H1 (cell line): ENCODE measurements at regions not wholly inside any gene's neighbourhood (a gene's known extent, or its start where the extent isn't known, plus 50 kb on each side); places are given as distances from the start of the nearest gene placed in this dataset.

Experiments used
- SAP30 ChIP-seq: fragments of 300-600 bp; sonication (generic); IDR thresholded peaks from 2 replicates; pipeline ENCODE4 v1.7.1; 2012; ENCODE audit warnings: low read length, moderate library complexity, mild to moderate bottlenecking, inconsistent platforms; ENCODE audit not compliant: insufficient read depth, insufficient replicate concordance
- TF ChIP-seq, protein P1 (sequence below): fragments of 300-600 bp; sonication (generic); IDR thresholded peaks from 2 replicates; pipeline ENCODE4 v1.7.1; 2012; ENCODE audit warnings: low read length, moderate library complexity, mild to moderate bottlenecking, inconsistent platforms; ENCODE audit not compliant: insufficient replicate concordance

DNA sequence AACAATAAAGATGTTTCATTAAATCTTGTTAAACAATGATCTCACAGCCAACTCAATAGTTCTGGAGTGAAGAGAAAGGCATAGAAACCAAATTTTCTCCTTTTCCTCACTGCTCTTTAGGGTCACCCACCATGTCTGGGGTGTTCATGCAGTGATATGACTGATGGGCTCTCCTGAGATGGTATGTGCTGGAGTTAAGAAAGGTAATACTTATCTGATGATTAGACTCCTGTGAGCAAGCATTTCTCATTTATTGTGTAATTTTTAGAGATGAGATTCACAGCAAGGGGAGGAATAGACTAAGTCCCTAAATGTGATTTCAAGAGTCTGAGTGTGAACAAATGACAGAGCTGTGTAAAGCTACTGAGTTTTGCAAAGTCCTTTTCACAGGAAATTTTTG lies 1361.3 kb upstream of the CELF2 start (continued):
- TF ChIP-seq, protein P1, sequence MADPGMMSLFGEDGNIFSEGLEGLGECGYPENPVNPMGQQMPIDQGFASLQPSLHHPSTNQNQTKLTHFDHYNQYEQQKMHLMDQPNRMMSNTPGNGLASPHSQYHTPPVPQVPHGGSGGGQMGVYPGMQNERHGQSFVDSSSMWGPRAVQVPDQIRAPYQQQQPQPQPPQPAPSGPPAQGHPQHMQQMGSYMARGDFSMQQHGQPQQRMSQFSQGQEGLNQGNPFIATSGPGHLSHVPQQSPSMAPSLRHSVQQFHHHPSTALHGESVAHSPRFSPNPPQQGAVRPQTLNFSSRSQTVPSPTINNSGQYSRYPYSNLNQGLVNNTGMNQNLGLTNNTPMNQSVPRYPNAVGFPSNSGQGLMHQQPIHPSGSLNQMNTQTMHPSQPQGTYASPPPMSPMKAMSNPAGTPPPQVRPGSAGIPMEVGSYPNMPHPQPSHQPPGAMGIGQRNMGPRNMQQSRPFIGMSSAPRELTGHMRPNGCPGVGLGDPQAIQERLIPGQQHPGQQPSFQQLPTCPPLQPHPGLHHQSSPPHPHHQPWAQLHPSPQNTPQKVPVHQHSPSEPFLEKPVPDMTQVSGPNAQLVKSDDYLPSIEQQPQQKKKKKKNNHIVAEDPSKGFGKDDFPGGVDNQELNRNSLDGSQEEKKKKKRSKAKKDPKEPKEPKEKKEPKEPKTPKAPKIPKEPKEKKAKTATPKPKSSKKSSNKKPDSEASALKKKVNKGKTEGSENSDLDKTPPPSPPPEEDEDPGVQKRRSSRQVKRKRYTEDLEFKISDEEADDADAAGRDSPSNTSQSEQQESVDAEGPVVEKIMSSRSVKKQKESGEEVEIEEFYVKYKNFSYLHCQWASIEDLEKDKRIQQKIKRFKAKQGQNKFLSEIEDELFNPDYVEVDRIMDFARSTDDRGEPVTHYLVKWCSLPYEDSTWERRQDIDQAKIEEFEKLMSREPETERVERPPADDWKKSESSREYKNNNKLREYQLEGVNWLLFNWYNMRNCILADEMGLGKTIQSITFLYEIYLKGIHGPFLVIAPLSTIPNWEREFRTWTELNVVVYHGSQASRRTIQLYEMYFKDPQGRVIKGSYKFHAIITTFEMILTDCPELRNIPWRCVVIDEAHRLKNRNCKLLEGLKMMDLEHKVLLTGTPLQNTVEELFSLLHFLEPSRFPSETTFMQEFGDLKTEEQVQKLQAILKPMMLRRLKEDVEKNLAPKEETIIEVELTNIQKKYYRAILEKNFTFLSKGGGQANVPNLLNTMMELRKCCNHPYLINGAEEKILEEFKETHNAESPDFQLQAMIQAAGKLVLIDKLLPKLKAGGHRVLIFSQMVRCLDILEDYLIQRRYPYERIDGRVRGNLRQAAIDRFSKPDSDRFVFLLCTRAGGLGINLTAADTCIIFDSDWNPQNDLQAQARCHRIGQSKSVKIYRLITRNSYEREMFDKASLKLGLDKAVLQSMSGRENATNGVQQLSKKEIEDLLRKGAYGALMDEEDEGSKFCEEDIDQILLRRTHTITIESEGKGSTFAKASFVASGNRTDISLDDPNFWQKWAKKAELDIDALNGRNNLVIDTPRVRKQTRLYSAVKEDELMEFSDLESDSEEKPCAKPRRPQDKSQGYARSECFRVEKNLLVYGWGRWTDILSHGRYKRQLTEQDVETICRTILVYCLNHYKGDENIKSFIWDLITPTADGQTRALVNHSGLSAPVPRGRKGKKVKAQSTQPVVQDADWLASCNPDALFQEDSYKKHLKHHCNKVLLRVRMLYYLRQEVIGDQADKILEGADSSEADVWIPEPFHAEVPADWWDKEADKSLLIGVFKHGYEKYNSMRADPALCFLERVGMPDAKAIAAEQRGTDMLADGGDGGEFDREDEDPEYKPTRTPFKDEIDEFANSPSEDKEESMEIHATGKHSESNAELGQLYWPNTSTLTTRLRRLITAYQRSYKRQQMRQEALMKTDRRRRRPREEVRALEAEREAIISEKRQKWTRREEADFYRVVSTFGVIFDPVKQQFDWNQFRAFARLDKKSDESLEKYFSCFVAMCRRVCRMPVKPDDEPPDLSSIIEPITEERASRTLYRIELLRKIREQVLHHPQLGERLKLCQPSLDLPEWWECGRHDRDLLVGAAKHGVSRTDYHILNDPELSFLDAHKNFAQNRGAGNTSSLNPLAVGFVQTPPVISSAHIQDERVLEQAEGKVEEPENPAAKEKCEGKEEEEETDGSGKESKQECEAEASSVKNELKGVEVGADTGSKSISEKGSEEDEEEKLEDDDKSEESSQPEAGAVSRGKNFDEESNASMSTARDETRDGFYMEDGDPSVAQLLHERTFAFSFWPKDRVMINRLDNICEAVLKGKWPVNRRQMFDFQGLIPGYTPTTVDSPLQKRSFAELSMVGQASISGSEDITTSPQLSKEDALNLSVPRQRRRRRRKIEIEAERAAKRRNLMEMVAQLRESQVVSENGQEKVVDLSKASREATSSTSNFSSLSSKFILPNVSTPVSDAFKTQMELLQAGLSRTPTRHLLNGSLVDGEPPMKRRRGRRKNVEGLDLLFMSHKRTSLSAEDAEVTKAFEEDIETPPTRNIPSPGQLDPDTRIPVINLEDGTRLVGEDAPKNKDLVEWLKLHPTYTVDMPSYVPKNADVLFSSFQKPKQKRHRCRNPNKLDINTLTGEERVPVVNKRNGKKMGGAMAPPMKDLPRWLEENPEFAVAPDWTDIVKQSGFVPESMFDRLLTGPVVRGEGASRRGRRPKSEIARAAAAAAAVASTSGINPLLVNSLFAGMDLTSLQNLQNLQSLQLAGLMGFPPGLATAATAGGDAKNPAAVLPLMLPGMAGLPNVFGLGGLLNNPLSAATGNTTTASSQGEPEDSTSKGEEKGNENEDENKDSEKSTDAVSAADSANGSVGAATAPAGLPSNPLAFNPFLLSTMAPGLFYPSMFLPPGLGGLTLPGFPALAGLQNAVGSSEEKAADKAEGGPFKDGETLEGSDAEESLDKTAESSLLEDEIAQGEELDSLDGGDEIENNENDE: no peak
- TF ChIP-seq SAP30: no peak
